AG10803 (cell line): ENCODE measurements at regions not wholly inside any gene's neighbourhood (a gene's known extent, or its start where the extent isn't known, plus 50 kb on each side); places are given as distances from the start of the nearest gene placed in this dataset.
A peak's percentile ranks its signal among the peaks of the same experiment; 100 is the strongest.

Source experiments
- DNase-seq: peaks from one replicate; pipeline ENCODE4 v3.0.0; 2010; ENCODE audit warnings: low read depth
- H3K4me3 ChIP-seq: 2 replicates; pipeline ENCODE4 v1.5.1; 2011; ENCODE audit warnings: mild to moderate bottlenecking, low read length, control low read depth
- TF ChIP-seq, protein P1 (sequence below): conservative IDR thresholded peaks from 2 replicates; pipeline ENCODE4 v1.5.1; 2011; ENCODE audit warnings: mild to moderate bottlenecking, low read length, control low read depth, inconsistent platforms

GRCh38 chr3:28890373-28890772 is 390.5 kb upstream of the RBMS3 start:
- no peak overlapping the region for H3K4me3 ChIP-seq
- TF ChIP-seq, protein P1, sequence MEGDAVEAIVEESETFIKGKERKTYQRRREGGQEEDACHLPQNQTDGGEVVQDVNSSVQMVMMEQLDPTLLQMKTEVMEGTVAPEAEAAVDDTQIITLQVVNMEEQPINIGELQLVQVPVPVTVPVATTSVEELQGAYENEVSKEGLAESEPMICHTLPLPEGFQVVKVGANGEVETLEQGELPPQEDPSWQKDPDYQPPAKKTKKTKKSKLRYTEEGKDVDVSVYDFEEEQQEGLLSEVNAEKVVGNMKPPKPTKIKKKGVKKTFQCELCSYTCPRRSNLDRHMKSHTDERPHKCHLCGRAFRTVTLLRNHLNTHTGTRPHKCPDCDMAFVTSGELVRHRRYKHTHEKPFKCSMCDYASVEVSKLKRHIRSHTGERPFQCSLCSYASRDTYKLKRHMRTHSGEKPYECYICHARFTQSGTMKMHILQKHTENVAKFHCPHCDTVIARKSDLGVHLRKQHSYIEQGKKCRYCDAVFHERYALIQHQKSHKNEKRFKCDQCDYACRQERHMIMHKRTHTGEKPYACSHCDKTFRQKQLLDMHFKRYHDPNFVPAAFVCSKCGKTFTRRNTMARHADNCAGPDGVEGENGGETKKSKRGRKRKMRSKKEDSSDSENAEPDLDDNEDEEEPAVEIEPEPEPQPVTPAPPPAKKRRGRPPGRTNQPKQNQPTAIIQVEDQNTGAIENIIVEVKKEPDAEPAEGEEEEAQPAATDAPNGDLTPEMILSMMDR: no peak
- DNase-seq: no peak

DNA sequence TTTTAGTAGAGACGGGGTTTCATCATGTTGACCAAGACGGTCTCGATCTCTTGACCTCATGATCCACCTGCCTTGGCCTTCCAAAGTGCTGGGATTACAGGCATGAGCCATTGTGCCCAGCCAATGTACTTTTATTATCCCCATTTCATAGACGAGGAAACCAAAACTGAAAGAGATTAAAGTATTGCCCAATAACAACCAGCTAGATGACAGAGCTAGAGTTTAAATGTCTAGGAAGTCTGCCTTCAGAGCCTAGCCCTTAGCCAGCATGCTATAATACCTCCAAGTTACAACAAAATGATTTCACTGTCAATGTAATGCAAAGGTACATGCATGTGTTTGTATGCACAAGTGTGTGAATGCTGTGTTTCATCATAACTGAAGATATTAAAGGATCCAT is 389.4 kb upstream of the RBMS3 start:
- TF ChIP-seq, protein P1: no peak
- no peak for DNase-seq
- no peak overlapping the region for H3K4me3 ChIP-seq

DNA sequence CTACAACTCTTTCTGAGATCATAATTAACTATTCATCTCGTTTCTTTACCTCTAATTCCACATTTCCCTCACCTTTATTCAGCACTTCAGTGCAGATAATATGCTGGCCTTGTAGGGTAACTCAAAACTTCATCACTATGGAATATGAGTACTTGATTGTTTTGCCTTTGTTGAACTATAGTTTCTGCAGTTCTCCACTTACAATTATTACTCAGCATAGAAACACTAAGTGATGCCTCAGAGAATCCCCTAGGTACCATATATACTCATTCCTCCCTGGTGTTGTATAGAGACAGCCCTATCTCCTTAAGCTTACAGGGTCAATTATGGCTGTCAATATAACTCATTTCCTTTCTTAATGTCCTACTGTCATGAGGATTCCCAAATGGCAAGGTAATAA is 380.6 kb upstream of the RBMS3 start:
- TF ChIP-seq, protein P1: no peak
- no peak for DNase-seq
- no peak overlapping the region for H3K4me3 ChIP-seq

- H3K4me3 ChIP-seq: no peak overlapping the region
- TF ChIP-seq, protein P1: no peak
- DNase-seq: peak; percentile 51
Measured at GRCh38 chr3:28901018-28901417, 379.9 kb upstream of the RBMS3 start.

DNA sequence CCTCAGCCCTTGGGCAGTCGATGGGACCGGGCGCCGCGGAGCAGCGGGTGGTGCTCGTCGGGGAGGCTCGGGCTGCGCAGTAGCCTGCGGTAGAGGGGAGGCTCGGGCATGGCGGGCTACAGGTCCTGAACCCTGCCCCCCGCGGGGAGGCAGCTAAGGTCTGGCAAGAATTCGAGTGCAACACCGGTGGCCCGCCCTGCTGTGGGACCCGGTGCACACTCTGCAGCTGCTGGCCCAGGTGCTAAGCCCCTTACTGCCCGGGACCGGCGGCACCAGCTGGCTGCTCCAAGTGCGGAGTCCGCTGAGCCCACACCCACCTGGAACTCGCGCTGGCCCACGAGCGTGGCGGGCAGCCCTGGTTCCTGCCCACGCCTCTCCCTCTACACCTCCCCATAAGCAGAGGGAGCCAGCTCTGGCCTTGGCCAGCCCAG is 377.7 kb upstream of the RBMS3 start:
- TF ChIP-seq, protein P1: no peak
- DNase-seq: no peak
- H3K4me3 ChIP-seq: no peak overlapping the region

- H3K4me3 ChIP-seq: no peak overlapping the region
- no peak for DNase-seq
- TF ChIP-seq, protein P1: no peak
Measured at GRCh38 chr3:28905798-28906197, 375.1 kb upstream of the RBMS3 start.

- no peak for DNase-seq
- H3K4me3 ChIP-seq: no peak overlapping the region
- TF ChIP-seq, protein P1: no peak
Measured at GRCh38 chr3:28906561-28907310, 374.1 kb upstream of the RBMS3 start.
